ENCODE measurements at regions not wholly inside any gene's neighbourhood (a gene's known extent, or its start where the extent isn't known, plus 50 kb on each side); places are given as distances from the start of the nearest gene placed in this dataset.
A peak's percentile ranks its signal among the peaks of the same experiment; 100 is the strongest.

DNA sequence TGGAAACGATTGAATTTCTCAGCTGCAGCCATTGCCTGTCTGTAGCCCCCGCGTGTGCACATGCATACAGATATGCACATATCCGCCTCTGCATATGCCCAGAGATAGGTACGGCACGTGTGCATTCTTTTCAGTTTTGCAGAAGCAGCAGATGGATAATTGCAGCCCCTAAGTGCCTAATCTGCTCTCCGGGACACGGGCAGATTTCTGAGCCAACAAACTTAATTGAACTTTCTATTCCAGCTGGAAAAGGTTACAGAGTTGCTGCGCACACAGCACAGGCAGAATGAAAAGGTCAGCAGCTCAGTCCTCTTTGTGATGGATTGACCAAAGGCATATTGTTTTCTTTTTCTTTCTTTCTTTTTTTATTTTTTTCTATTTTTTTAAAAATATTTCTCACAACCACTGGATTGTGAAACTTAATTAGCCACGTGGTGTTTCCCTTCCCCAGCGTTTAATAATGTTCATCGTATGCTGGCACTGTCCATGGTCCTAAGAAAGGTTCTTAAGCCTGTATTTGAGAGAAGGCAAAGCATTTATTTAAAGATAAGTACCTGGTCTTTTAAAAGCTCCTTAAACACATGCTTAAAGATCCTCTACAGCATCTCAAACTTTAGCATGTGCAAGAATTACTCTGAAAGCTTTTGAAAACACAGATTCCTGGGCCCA is 270.2 kb upstream of the BRINP1 start:
- no peak for DNase-seq (ENCODE audit: low spot score)

DNA sequence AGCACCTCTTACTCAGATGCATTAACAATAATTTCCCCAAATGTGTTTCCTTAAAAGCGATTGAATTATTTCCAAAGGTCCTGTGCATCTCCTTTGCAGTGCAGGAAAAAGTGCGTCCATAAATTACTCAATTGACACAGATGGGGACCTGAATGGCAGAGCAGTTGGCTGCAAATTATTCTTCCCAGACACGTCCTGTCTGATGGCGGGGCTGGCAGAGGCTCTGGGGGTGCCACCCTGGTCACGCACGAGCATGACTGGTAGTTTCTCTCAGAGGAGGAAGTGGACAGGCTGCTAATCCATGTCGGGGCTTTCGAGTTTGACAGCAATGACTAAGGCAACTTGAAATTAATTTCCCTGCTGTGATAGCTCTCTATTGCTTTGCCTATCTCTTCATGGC is 264.8 kb upstream of the BRINP1 start:
- no peak for DNase-seq (ENCODE audit: low spot score)

DNA sequence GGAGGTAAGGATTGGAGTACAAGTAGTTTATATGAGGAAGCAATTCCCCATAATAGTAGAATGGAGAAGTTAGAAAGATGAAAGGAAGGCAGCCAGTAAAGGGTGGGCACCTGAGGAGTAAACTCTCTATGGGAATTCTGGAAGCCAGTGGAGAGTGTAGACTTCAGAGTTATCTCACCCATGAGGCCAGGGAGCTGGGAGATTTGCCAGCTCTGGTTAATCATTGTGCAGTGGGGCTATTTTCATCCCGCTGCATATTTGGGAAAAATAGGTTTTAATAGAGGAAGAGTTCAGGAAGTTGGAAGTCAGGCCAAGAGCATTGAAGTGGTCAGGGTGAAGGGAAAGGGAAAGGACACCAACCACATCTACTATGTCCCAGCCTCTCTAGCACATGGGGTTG is 242.3 kb upstream of the BRINP1 start:
- DNase-seq (ENCODE audit: low spot score) = no peak

DNA sequence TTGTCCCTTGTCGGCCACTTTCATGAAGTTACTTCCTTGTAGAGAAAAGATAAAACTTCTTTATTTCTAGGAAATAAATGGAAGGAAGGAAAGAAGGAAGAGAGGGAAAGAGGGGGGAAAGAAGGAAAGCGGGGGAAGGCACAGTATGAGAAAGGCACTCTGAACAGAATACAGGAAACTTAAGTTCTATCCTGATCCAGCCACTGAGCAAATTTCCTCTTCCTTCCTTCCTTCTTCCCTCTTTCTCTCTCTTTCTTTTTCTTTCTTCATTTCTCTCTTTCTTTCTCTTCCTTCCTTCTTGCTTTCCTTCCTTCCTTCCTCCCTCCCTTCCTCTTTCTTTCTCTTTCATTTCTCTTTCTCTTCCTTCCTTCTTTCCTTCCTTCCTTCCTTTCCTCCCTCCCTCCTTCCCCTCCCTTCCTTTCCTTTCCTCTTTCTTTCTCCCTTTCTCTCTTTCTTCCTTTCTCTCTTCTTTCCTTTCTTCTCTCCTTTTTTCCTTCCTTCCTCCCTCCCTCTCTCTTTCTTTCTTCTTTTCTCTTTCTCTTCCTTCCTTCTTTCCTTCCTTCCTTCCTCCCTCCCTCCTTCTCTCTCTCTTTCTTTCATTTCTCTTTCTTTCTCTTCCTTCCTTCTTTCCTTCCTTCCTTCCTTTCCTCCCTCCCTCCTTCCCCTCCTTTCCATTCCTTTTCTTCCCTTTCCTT is 240.2 kb upstream of the BRINP1 start:
- no peak for DNase-seq (ENCODE audit: low spot score)

DNA sequence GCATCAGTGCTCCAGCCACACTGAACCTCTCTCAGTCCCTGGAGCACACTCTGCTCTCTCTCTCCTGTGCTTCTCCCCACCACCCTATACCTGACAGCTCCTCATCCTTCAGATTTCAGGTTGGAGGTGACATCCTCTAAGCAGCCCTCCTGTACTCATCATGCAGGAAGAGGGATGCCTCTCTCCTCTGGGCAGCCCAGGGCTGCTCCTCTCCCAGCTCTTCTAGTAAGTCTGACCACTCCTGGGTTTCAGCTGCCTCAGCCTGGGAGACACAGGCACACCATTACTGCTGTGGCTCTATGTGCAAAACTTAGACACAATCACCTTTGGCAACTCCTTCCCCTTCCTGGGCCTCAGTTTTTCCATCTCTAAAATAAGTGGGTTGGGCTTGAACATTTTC is 232.4 kb upstream of the BRINP1 start:
- DNase-seq (ENCODE audit: low spot score) = no peak

DNA sequence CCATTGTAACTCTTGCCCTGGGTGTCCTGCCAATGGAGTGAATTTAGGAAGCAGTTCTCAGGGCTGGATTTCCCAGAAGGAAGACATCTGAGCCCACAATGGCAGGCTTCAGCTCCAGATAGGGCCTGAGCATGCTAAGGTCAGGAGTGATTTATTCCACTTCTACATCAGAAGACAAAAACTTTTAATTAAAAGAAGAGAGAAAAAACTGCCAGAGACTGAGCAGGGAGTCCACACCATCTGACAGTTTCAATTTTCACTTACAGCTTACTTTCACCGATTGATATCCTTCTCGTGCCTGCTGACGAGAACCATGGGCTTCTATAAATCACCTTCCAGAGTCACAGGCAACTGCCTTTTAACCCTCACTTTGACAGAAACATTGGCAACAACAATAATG is 228.3 kb upstream of the BRINP1 start:
- DNase-seq (ENCODE audit: low spot score) = no peak

DNA sequence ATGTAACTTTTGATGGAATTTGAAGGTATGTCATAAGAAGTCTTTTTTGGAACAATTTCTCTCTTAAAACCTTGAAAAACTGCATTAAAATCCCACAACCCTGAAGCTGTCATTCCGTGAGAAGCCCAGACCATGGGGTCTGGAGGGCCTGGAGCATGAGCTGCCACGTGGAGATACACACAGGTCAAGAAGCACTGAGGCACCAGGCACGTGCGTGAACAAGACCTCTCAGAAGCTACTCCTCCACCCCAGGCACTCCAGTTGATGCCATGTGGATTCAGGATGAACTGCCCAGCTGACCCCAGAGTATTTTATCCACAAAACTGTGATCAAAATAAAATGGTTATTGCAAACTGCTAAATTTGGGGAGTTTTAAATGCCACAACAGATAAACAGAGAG is 227.5 kb upstream of the BRINP1 start:
- DNase-seq (ENCODE audit: low spot score) = no peak

DNA sequence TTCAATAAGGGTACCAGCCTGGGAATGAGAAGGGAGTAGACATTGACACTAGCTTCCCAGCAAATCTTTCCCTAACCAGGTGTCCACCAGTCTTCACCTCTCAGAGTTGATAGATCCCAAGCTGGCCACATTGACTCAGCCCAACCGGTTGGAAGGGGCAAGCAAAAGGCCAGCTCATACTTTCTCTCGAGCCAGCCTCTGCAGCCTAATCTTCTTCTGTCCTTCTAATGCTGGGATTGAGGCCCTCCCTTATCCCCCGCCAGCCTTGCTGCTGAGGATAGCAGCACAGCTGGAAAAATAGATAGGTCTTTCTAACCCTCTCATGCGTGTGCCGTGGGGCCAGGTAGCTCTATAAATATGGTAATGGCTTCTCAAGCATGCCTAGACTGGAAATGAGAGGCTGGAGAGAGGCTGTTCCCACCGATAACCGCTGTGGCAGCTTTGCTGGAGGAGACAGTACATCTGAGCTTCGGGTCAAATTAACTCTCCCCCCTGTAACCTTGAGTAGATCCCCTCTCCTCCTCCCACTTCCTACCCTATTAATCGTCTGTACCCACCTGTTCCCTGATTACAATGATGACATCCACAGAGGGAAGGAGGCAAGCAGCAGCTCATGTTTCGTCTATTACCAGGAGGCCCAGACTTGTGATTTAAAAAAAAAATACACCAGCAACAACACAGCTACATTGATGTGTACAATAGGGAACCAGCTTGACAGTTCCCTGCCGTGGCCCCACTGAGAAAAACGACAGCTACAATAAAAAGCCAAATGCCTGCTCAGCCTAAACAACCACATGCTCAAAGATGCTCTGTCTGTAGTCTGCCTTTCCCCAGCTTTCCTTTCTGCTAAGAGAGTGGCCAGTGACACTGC is 219.9 kb upstream of the BRINP1 start:
- DNase-seq (ENCODE audit: low spot score) = no peak

DNA sequence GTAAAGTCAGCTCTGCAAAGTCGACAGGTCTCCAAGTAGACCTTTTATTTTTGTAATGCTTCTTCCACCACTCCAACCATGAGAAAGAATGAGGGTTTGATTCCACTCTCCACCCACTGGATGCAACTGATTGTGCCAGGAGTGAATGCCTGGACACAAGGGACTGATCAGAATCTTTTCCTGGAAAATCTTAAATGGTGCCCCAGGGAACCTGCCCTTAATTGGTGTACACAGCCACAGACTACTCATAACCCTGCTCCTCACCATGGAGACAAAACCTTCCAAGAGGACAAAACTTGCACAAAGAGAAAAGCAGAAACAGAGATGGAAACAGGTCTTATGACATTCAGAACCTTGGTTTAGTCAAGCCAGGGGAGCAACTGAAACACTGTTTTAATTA is 208.6 kb upstream of the BRINP1 start:
- no peak for DNase-seq (ENCODE audit: low spot score)

DNA sequence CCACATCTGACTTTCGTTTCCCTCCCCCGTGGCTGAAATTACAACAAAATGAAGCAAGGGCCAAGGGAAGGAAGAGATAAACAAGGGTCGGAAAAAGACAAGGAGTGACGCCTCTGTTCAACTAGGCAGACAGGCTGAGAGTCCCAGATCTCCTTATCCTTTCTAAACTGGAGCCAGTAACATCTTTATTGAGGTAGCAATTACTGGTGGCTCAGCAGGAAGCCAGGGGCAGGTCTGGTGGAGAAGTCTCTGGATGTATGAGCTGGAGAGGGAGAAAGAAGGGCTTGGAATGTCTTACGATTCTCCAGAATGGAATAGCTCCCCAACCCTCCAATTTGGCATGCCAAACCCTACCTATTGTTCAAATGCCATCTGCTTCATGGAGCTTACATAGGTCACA is 190.8 kb upstream of the BRINP1 start:
- no peak for DNase-seq (ENCODE audit: low spot score)

DNA sequence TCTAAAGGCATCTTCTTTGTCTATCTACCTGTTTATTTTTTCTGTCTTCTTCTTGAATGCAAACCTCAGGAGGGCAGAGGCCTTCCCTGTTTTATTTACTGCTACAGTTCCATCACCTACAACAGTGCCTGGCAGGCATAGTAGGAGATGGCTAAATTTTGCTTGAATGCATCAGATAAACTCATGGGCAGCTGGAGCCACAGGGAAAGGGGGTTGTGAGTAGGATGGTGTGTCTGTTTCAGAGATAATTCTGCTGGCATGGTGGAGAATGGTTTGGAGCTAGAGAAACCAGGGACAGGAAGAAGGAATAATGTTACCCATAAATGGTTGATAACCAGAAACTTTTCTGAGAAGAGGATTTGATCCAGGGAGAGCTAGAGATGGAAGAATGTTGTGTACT is 189.8 kb upstream of the BRINP1 start:
- no peak for DNase-seq (ENCODE audit: low spot score)

DNA sequence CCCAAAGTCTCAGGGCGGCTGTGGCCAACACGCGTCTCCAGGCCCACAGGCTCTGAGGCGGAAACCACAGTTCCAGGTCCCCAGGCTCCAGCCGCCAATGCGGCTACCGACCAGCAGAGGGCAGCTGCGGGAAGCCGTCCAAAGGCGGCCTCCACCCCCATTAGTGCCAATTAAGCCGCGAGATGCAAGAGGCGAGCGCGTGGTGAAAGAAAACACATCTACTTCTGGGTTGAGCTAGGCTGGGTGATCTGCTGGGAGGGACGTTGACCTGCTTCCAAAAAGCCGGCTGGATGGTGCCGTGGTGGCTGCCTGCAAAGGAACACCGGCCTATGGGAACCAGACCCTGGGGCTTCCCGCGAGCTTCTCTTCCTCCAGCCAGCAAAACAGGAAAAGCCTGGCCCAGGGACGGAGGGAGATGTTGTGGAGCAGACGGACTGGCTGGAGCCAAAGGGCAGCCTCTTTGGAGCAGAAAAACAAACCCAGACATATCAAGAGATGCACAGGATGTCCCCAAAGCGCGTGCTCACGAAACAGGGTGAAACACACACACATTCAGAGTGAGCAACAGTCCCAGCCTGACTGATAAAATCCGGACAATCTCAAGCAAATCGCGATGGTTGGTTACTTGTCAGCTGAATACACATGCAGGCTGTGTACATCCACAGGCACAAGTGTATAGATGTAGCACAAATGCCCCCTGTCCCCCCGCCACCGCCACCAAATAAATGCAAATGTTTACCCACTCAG is 187.1 kb upstream of the BRINP1 start:
- peak; percentile 60 for DNase-seq (ENCODE audit: low spot score)

DNA sequence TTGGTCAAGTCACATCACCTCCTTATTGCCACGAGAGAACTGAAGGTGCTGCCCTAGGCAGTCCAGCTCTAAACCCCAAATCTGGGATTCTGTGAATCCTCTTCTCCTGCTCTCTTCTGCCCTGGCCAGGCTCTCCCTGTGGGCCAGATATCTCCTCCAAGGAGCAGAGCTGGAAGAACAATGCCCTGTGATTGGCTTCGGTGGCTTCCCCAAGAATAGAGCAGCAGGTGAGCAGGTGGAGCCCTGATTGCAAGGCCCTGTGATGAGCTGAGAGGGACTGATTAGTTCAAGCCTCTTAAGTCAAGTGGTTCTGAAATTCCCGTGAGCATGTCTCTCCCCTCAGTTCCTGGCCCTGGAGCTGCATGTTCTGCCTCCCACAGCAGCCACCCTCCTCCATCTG is 175.3 kb upstream of the BRINP1 start:
- no peak for DNase-seq (ENCODE audit: low spot score)

DNA sequence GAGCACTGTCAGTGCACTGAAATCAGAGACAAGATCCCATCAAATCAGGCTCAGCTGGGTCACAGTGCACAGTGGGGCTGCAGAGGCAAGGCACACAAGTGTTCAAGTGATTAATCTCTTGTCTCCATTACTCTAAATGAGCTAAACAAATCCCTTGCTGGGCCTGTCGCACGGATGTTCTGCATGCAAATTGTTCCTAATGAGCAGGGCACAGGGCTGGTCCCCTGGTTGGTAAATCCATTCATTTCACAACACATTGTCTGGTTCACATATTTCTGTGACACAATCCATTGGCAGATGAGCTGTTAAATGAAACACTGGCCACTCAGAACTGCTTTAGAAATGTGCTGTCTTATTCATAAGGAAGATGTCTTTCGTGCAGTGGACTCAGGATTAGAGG is 167.9 kb upstream of the BRINP1 start:
- DNase-seq (ENCODE audit: low spot score) = no peak

DNA sequence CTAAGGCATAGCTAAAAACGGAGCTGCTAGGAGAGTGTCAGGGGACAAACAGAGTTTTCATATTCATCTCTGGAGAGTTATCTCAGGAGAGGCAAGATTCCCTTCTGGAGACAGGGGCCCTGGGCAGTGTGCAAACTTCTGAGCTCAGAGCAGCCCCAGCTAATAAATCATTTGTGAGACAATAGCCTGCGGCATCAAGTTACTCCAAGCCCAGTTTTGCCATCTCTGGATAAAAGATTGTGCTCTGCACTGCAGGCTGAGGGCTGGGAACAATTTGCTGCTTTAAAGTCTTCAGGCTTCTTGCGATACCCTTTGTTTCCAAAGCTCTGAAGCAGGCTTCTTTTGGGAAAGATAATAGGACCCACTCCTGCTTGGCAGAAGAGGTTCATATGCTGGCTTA is 164.3 kb upstream of the BRINP1 start:
- no peak for DNase-seq (ENCODE audit: low spot score)

DNA sequence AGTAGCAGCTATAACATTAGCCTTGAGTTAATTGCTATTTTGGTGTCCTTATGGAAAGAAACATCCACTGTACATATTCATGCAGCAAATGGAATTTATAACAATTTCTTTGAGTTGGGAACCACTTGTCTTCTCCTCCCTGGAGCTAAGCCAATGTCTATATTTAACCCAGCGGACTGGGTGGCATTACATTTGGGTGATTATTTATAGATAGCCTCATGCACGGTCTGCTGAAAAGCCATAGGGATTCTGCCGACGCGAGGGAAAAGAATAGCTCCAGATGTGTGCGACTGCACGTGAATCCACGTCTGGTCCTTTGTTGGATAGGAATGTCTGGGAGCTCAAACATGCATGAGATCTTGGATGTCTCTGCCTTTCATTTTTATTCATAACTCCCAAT is 157.5 kb upstream of the BRINP1 start:
- DNase-seq (ENCODE audit: low spot score) = no peak

DNA sequence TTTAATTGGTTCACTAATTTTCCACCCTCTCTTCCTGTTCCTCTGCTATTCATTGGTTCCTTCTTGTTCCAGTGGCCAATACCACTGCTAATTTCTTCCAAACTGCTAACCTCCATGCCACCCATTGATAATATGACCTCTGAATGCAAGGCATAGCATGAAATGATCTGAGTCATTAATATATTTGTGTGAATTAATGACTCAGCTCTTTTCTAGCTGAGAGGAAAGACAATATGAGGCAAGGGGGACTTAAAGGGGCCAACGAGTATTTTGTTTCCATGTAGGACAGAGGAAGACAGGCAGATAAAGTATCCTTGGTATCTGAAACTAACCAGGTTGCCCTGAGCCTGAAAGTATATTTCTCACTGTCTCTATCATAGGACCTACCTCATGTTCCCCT is 154.3 kb upstream of the BRINP1 start:
- no peak for DNase-seq (ENCODE audit: low spot score)

DNA sequence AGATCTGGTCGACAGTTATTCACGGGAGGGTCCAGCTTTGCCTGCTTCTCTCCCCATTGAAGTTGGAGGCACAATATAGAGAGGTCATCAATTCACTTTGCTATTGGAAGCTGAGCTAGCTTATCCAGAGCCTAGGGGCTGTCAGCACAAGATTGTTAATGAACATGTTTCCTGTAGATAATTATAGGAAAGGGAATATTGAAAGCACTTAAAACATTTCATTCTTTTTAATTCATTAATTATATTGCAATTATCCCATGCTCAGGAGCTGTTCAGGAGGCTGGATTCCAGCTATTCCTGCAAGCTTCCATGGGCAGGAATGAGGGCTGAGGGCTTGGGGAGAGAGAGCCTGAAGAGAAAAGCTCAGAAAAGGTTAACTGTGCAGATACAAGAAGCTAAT is 153.1 kb upstream of the BRINP1 start:
- DNase-seq (ENCODE audit: low spot score) = no peak

DNA sequence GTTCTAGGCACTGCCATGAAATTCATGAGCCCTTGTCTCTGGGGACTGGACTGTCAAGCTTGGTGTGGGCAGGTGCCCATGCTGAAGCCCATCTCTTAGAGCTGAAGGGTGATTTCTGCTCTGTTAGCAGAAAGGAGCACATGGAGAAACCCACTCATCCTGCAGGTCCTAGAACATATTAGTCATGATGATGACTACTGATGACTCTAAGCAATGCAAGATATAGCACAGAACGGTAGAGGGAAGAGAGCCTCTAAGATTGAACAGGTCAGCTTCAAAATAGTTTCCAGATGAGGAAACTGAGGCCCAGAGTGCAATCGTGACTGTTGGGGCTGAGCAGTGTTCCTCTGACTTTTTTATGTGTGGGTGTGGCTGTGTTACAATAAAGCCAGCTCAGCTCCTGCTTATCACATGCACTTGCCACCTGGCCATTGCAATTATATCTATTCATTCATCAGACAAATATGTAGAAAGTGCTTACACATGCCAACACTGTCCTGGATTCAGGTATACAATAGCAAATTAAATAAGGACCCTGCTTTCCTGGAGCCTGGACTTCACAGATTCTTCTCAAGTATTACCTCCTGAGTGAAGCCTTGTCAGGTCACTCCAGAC is 140.2 kb upstream of the BRINP1 start:
- no peak for DNase-seq (ENCODE audit: low spot score)

DNA sequence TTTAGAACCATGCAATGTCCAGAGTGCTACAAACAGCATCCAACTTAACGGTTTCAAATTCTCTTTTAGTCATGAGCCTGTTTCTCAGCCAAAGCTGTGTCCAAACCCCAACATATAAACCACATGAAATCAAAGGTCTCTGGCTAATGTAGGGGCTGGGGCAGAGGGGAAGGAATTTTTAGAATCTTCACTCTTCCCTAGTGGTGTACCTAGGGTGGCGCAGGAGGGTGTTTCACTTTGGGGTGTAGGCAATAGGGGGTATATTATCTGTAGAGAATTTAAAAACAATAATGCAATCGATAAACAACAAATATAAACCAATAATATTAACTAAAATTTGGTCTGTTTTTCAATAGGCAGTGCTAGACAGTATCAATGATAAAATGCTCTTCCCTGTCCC is 132.1 kb upstream of the BRINP1 start:
- no peak for DNase-seq (ENCODE audit: low spot score)

DNA sequence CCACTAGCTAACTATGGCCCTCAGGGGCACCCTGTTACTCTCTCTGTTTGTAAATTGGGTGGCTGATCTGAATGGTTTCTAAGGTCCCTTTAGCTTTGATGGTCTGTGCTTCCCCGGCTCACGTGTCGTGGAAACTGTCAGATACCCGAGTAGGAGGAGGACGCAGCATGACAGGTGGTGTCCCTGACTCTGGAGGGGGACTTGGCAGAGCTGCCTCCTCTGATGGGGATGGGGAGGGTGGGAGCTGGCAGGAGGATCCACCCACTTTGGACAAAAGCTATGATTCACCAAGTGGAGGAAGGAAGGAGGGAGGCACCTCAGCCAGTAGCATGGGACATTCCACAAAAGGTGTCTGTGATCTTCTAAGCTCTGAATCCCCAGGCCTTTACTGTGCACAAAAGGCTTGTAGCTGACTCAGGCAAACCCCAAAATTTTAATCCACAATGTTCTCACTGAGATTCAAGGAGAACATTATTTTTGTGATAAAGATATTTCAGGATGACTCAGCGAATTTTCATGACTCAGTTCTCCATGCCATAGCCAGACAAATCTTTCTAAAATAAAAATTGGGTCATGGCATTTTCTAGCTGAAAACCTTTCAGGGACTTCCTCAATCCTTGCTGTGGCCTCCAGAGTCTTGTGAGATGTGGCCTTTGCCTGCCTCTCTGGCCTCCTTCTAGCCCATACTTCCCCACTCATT is 131.0 kb upstream of the BRINP1 start:
- no peak for DNase-seq (ENCODE audit: low spot score)

Data from globus pallidus (tissue), 1 donor.